ENCODE measurements at regions not wholly inside any gene's neighbourhood (a gene's known extent, or its start where the extent isn't known, plus 50 kb on each side); places are given as distances from the start of the nearest gene placed in this dataset.

GRCh38 chr14:98909251-98909944 lies 362.6 kb downstream of the BCL11B start:
- no TSS peak for BruUV-seq (replicated peaks)
- dilution Hi-C loops (cut with HindIII; ENCODE audit: low sequenced_read_pairs, unreplicated experiment): no loop called here
- ChIA-PET CTCF (no interaction called here), POLR2A (ENCODE audit: unreplicated experiment) (no interaction called here)
- TF ChIP-seq, protein P1, sequence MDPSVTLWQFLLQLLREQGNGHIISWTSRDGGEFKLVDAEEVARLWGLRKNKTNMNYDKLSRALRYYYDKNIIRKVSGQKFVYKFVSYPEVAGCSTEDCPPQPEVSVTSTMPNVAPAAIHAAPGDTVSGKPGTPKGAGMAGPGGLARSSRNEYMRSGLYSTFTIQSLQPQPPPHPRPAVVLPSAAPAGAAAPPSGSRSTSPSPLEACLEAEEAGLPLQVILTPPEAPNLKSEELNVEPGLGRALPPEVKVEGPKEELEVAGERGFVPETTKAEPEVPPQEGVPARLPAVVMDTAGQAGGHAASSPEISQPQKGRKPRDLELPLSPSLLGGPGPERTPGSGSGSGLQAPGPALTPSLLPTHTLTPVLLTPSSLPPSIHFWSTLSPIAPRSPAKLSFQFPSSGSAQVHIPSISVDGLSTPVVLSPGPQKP (IDR thresholded peaks at IDR 0.05; ENCODE audit: borderline replicate concordance, low read depth, low read length): no peak
- TF ChIP-seq MAZ (IDR thresholded peaks at IDR 0.05; ENCODE audit: borderline replicate concordance, low read depth, low read length) (no peak), RCOR1 (IDR thresholded peaks at IDR 0.05; ENCODE audit: insufficient replicate concordance, low read length) (no peak)
- no peak overlapping the region for H2BK20ac ChIP-seq (ENCODE audit: low read depth, low read length)
- no peak overlapping the region for H2BK5ac ChIP-seq (ENCODE audit: low read depth, low read length, poor library complexity, severe bottlenecking)
- peaks cover 30% of the 10 kb centered on the region for H3K9me3 ChIP-seq (ENCODE audit: control insufficient read depth, insufficient read depth, low read length)
- H4K5ac ChIP-seq (ENCODE audit: low read depth, low read length): no peak overlapping the region
- H3K36me3 ChIP-seq (ENCODE audit: control insufficient read depth, insufficient read depth, low read length): no peaks in the 10 kb centered on the region
- no peak overlapping the region for H2AFZ ChIP-seq (replicated peaks; ENCODE audit: low read length, poor library complexity)
- DNase-seq (no peak), ATAC-seq (ENCODE audit: low read depth) (no peak)
- intact Hi-C loops (cut with micrococcal nuclease): no loop called here
- H3K4me1 ChIP-seq (ENCODE audit: control insufficient read depth, insufficient read depth, low read length): no peaks in the 10 kb centered on the region
- no peak overlapping the region for H3K4me3 ChIP-seq (ENCODE audit: insufficient read depth, low read depth, low read length)
- no peaks in the 10 kb centered on the region for H3K79me1 ChIP-seq (ENCODE audit: low read depth in 1 of 2, low read length in 2 of 2)
- H2AK5ac ChIP-seq (ENCODE audit: low read depth, low read length): no peak overlapping the region
- in situ Hi-C loops (cut with MboI; ENCODE audit: low sequenced_read_pairs): no loop called here
- no peak overlapping the region for H4K91ac ChIP-seq (ENCODE audit: insufficient read depth, low read depth, low read length)
- H4K20me1 ChIP-seq (ENCODE audit: insufficient read depth, low read length): no peaks in the 10 kb centered on the region
- H3K18ac ChIP-seq (ENCODE audit: low read depth, low read length): no peak overlapping the region
- no peak overlapping the region for H3K14ac ChIP-seq (replicated peaks; ENCODE audit: low read depth, low read length)
- no peak overlapping the region for H3K4ac ChIP-seq (ENCODE audit: low read depth, low read length)
- WGBS, 2 experiments (ENCODE audit: extremely low coverage in 2 of 2, insufficient read length in 1 of 2): 0% methylated on average over 3 of the region's 11 CpGs; no CpG with 5 or more reads in 1 of the 2 experiments
- H3K27me3 ChIP-seq (ENCODE audit: control insufficient read depth, insufficient read depth, low read length): no peaks in the 10 kb centered on the region
- H3K9ac ChIP-seq (ENCODE audit: low read depth, low read length): no peak overlapping the region
- H3K4me2 ChIP-seq (ENCODE audit: low read depth, low read length): no peak overlapping the region
- H3K56ac ChIP-seq (ENCODE audit: extremely low read depth, insufficient read depth, low read length): no peak overlapping the region
- no peak overlapping the region for H3K23ac ChIP-seq (ENCODE audit: low read depth, low read length)
- no peak overlapping the region for H4K8ac ChIP-seq (ENCODE audit: low read depth in 2 of 2, low read length in 2 of 2)
- H2BK120ac ChIP-seq (ENCODE audit: low read depth, low read length): no peak overlapping the region
- H2AK9ac ChIP-seq (replicated peaks; ENCODE audit: low read depth, low read length, poor library complexity): no peak overlapping the region
- H3K27ac ChIP-seq (ENCODE audit: insufficient read depth, low read length): no peak overlapping the region
- H3K9me1 ChIP-seq (ENCODE audit: insufficient read depth, low read length): no peaks in the 10 kb centered on the region
- H2BK15ac ChIP-seq (ENCODE audit: low read depth, low read length): no peak overlapping the region

All from IMR-90 (cell line).